MCF 10A (cell line): ENCODE measurements at regions not wholly inside any gene's neighbourhood (a gene's known extent, or its start where the extent isn't known, plus 50 kb on each side); places are given as distances from the start of the nearest gene placed in this dataset.
"Not testable (repeated sequence)": the region's sequence is repeated elsewhere in the genome, so short reads cannot be mapped to it uniquely, and the experiment has no call there.

Source experiments
- BruUV-seq: library from RNA; stranded (reverse); fragments of 400-500 nt; replicated peaks from 2 replicates; lab custom pipeline; 2021; lab: Mats Ljungman, UMichigan
- CTCF ChIA-PET: fragments of 300-600 bp; sonication (Branson Sonifier 250); formaldehyde crosslinking; extraction: SDS; loops from one replicate; lab custom pipeline; 2021; ENCODE audit warnings: antibody characterized with exemption, inconsistent platforms; lab: Yijun Ruan, JAX
- POLR2A ChIA-PET: fragments of 300-600, 350-650 bp; sonication (Branson Sonifier 250); formaldehyde crosslinking; extraction: SDS; loops from one replicate; lab custom pipeline; 2020; ENCODE audit warnings: antibody characterized with exemption, inconsistent platforms; lab: Yijun Ruan, JAX
- DNase-seq: peaks from one replicate; pipeline ENCODE4 v3.0.0-alpha.2; 2018; ENCODE audit not compliant: unreplicated experiment
- H3K27ac Mint-ChIP-seq: one replicate; pipeline ENCODE4 v1.8.0; 2022; ENCODE audit warnings: mild to moderate bottlenecking, low read depth, mixed read lengths; ENCODE audit not compliant: unreplicated experiment
- H3K27me3 Mint-ChIP-seq: one replicate; pipeline ENCODE4 v1.8.0; 2022; ENCODE audit warnings: mixed read lengths; ENCODE audit not compliant: insufficient read depth, unreplicated experiment
- H3K36me3 Mint-ChIP-seq: one replicate; pipeline ENCODE4 v1.8.0; 2022; ENCODE audit warnings: mild to moderate bottlenecking, moderate library complexity, mixed read lengths; ENCODE audit not compliant: insufficient read depth, unreplicated experiment
- H3K4me1 Mint-ChIP-seq: one replicate; pipeline ENCODE4 v1.8.0; 2022; ENCODE audit warnings: mixed read lengths; ENCODE audit not compliant: insufficient read depth, unreplicated experiment
- H3K4me3 Mint-ChIP-seq: one replicate; pipeline ENCODE4 v1.8.0; 2022; ENCODE audit warnings: mild to moderate bottlenecking, moderate library complexity, mixed read lengths; ENCODE audit not compliant: unreplicated experiment
- H3K9me3 Mint-ChIP-seq: one replicate; pipeline ENCODE4 v1.8.0; 2022; ENCODE audit warnings: mixed read lengths; ENCODE audit not compliant: unreplicated experiment
- intact Hi-C: fragments of 100-400 bp; cut with micrococcal nuclease; formaldehyde crosslinking; loops from 2 replicates; pipeline ENCODE4 v1.14.1; 2022
- TF ChIP-seq, protein P1 (sequence below): fragments of 200-600 bp; IDR thresholded peaks from one replicate; pipeline ENCODE4 v1.8.0; 2022; ENCODE audit warnings: antibody characterized with exemption, mild to moderate bottlenecking; ENCODE audit not compliant: unreplicated experiment

DNA sequence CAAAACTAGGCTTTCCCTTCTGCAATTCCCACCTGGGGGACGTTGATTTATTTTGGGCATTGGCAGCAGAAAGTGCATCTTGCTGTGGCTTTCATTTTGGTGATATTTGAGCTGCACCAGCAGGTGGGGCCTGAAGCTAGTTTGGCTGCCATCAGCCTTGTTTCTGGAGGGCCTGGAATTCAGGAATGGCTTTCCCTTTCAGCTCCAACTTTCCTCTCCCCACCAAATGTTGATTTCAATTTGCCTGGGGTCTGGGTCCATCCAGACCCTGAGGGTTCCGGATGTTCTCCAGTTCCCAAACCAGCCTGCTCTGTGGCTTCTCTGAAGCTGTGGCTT is 640.4 kb downstream of the TYW1 start:
- H3K4me3 Mint-ChIP-seq, result no peak overlapping the region
- no peaks in the 10 kb centered on the region for H3K27me3 Mint-ChIP-seq
- no peaks in the 10 kb centered on the region for H3K4me1 Mint-ChIP-seq
- peaks cover 7% of the 10 kb centered on the region for H3K36me3 Mint-ChIP-seq
- ChIA-PET POLR2A (no interaction called here), CTCF (interaction anchor here (0.6 kb wide), 1 partner anchor 885 kb away, joined by 4 read pairs; no protein-coding TSS in a partner anchor)
- H3K27ac Mint-ChIP-seq, result no peak overlapping the region
- TF ChIP-seq, protein P1, sequence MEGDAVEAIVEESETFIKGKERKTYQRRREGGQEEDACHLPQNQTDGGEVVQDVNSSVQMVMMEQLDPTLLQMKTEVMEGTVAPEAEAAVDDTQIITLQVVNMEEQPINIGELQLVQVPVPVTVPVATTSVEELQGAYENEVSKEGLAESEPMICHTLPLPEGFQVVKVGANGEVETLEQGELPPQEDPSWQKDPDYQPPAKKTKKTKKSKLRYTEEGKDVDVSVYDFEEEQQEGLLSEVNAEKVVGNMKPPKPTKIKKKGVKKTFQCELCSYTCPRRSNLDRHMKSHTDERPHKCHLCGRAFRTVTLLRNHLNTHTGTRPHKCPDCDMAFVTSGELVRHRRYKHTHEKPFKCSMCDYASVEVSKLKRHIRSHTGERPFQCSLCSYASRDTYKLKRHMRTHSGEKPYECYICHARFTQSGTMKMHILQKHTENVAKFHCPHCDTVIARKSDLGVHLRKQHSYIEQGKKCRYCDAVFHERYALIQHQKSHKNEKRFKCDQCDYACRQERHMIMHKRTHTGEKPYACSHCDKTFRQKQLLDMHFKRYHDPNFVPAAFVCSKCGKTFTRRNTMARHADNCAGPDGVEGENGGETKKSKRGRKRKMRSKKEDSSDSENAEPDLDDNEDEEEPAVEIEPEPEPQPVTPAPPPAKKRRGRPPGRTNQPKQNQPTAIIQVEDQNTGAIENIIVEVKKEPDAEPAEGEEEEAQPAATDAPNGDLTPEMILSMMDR, result no peak
- DNase-seq, result no peak
- H3K9me3 Mint-ChIP-seq, result peaks cover 8% of the 10 kb centered on the region
- no TSS peak for BruUV-seq
- intact Hi-C loops, result no loop called here

DNA sequence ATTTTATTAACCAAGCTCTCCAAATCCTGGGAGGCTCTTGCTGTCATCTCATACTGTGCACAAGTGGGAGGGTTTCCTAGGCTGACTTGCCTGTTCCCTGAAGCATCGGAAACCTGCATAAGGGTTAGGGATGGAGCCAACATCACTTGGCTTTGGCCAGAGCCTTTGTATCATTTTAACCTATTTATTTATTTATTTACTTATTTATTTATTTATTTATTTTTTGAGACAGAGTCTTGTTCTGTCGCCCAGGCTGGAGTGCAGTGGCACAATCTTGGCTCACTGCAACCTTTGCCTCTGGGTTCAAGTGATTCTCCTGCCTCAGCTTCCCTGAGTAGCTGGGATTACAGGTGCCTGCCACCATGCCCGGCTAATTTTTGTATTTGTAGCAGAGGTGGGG is 645.9 kb downstream of the TYW1 start:
- H3K4me3 Mint-ChIP-seq, DNase-seq, H3K27me3 Mint-ChIP-seq, POLR2A ChIA-PET, intact Hi-C loops, H3K4me1 Mint-ChIP-seq, BruUV-seq, H3K36me3 Mint-ChIP-seq, H3K27ac Mint-ChIP-seq: not testable (repeated sequence)
- CTCF ChIA-PET, result interaction anchor here (1.2 kb wide), 1 partner anchor 20 kb away, joined by 4 read pairs; no protein-coding TSS in a partner anchor
- peaks cover 29% of the 10 kb centered on the region for H3K9me3 Mint-ChIP-seq

DNA sequence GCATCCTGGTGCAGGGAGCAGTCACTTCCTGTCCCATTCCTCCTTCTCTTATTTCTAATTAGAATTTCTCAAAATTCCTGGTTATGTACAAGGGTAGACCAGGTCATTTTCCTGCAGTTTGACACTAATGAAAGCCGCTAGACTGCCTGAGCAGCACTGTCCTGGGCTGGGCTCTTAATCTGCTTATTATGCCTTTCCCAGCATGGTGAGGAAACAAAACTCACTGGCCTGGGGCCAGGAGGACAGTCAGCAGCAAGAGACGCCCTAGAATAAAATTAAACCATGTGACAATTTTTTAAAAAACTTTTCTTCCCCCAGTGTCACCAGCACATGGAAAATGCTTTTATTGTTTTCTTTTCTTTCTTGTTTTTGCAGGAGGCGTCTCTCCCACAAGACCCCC is 647.5 kb downstream of the TYW1 start:
- Mint-ChIP-seq H3K36me3 (peaks cover 3% of the 10 kb centered on the region), H3K4me3 (no peak overlapping the region), H3K4me1 (no peaks in the 10 kb centered on the region), H3K9me3 (peaks cover 46% of the 10 kb centered on the region), H3K27ac (no peak overlapping the region), H3K27me3 (no peaks in the 10 kb centered on the region)
- POLR2A ChIA-PET, result no interaction called here
- TF ChIP-seq, protein P1, result no peak
- DNase-seq, result no peak
- no TSS peak for BruUV-seq
- intact Hi-C loops, result no loop called here
- CTCF ChIA-PET, result interaction anchor here (0.6 kb wide), 1 partner anchor 160 kb away, joined by 3 read pairs; no protein-coding TSS in a partner anchor

DNA sequence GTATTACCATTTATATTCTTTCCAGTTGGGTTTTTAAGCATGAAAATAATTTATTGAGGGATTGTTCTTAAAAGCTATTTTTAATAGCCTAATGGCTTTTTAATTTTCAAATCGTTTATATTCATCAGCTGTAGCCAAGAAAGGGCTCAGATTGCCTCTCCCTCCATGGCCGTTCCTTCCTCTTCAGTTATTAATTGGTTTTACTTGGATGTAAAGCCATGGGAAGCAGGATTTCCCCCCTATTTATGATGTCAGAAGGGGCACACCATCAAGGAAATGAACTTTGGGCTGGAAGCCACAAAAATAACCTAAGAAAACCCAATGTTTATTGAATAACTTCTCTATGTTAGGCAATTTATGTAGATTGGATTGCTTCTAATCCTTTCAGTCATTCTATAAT is 656.3 kb downstream of the TYW1 start:
- H3K4me3 Mint-ChIP-seq, result no peak overlapping the region
- BruUV-seq, result no TSS peak
- POLR2A ChIA-PET, result no interaction called here

More for the DNA sequence above, 656.3 kb downstream of the TYW1 start:
- no peak for DNase-seq
- H3K36me3 Mint-ChIP-seq, result no peaks in the 10 kb centered on the region
- peaks cover 33% of the 10 kb centered on the region for H3K9me3 Mint-ChIP-seq
- no peaks in the 10 kb centered on the region for H3K27me3 Mint-ChIP-seq
- CTCF ChIA-PET, result no interaction called here
- intact Hi-C loops, result no loop called here
- no peaks in the 10 kb centered on the region for H3K4me1 Mint-ChIP-seq
- TF ChIP-seq, protein P1, result no peak
- no peak overlapping the region for H3K27ac Mint-ChIP-seq
